ENCODE measurements at regions not wholly inside any gene's neighbourhood (a gene's known extent, or its start where the extent isn't known, plus 50 kb on each side); places are given as distances from the start of the nearest gene placed in this dataset.

GRCh38 chr15:81889485-81889881, 156.3 kb downstream of the MEX3B start:
- no CpG with 5 or more reads among the region's 2 CpGs for WGBS (ENCODE audit: extremely low coverage, insufficient read length, low lambda C conversion rate)
- H4K20me1 ChIP-seq (ENCODE audit: control insufficient read depth, insufficient read depth, insufficient read length) = no peaks in the 10 kb centered on the region
- no peaks in the 10 kb centered on the region for H3K9me3 ChIP-seq (ENCODE audit: control insufficient read depth, low read depth, low read length)
- no peaks in the 10 kb centered on the region for H3K9me3 Mint-ChIP-seq
- H4K5ac ChIP-seq (ENCODE audit: insufficient read length, low read depth, low read length) = no peak overlapping the region
- no peak overlapping the region for H2BK12ac ChIP-seq (ENCODE audit: insufficient read length, low read depth, low read length)
- H2BK20ac ChIP-seq (ENCODE audit: low read depth, low read length, poor library complexity, severe bottlenecking) = no peak overlapping the region
- H3K4ac ChIP-seq (ENCODE audit: low read depth, low read length) = no peak overlapping the region
- H3K56ac ChIP-seq (ENCODE audit: insufficient read length, low read depth, low read length) = no peak overlapping the region
- H3K4me2 ChIP-seq (ENCODE audit: insufficient read depth, insufficient read length, low read length) = no peak overlapping the region
- H3K4me1 ChIP-seq (ENCODE audit: insufficient read depth, low read length) = 0 out of 2 replicates have a peak, but pooled peaks cover 3% of the 10 kb centered on the region
- no peak overlapping the region for H3K18ac ChIP-seq (ENCODE audit: insufficient read length, low read depth, low read length)
- H3K79me2 ChIP-seq (ENCODE audit: insufficient read depth, low read length) = no peaks in the 10 kb centered on the region
- no peak overlapping the region for H2BK15ac ChIP-seq (ENCODE audit: low read depth, low read length)
- no peak overlapping the region for H4K8ac ChIP-seq (replicated peaks; ENCODE audit: insufficient read length, low read depth, low read length)
- no peak overlapping the region for H4K91ac ChIP-seq (ENCODE audit: insufficient read length, low read depth, low read length)
- no peaks in the 10 kb centered on the region for H3K27me3 ChIP-seq (ENCODE audit: insufficient read depth, low read length)
- H3K27ac ChIP-seq (ENCODE audit: insufficient read length, low read depth, low read length) = no peak overlapping the region
- no peak overlapping the region for H3K14ac ChIP-seq (ENCODE audit: insufficient read depth, low read length)
- H3K4me3 Mint-ChIP-seq = no peak overlapping the region
- no peak overlapping the region for H3K23ac ChIP-seq (ENCODE audit: insufficient read length, low read depth, low read length)
- no peak for DNase-seq
- H3K36me3 Mint-ChIP-seq (ENCODE audit: insufficient read depth in 1 of 3, low read depth in 3 of 3) = no peaks in the 10 kb centered on the region; a peak in 1 of 7 replicates
- H2BK5ac ChIP-seq (ENCODE audit: insufficient read length, low read length) = no peak overlapping the region
- H3K4me1 Mint-ChIP-seq = peaks cover 7 to 8% of the 10 kb centered on the region in 2 experiments
- H3K9ac ChIP-seq (ENCODE audit: extremely low read depth, insufficient read length, low read length) = no peak overlapping the region
- TF ChIP-seq, protein P1, sequence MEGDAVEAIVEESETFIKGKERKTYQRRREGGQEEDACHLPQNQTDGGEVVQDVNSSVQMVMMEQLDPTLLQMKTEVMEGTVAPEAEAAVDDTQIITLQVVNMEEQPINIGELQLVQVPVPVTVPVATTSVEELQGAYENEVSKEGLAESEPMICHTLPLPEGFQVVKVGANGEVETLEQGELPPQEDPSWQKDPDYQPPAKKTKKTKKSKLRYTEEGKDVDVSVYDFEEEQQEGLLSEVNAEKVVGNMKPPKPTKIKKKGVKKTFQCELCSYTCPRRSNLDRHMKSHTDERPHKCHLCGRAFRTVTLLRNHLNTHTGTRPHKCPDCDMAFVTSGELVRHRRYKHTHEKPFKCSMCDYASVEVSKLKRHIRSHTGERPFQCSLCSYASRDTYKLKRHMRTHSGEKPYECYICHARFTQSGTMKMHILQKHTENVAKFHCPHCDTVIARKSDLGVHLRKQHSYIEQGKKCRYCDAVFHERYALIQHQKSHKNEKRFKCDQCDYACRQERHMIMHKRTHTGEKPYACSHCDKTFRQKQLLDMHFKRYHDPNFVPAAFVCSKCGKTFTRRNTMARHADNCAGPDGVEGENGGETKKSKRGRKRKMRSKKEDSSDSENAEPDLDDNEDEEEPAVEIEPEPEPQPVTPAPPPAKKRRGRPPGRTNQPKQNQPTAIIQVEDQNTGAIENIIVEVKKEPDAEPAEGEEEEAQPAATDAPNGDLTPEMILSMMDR (conservative IDR thresholded peaks at IDR 0.05) = no peak
- no peak overlapping the region for H3T11ph ChIP-seq (ENCODE audit: low read length)
- H3K27ac Mint-ChIP-seq = no peak overlapping the region
- no peak overlapping the region for H2BK120ac ChIP-seq (ENCODE audit: low read depth, low read length, poor library complexity, severe bottlenecking)
- H2AK5ac ChIP-seq (ENCODE audit: insufficient read length, low read length) = no peak overlapping the region
- H3K27me3 Mint-ChIP-seq (ENCODE audit: low read depth) = no peaks in the 10 kb centered on the region
- no peak overlapping the region for H2AFZ ChIP-seq (ENCODE audit: low read length)
- no peaks in the 10 kb centered on the region for H3K23me2 ChIP-seq (ENCODE audit: insufficient read length, low read depth, low read length, poor library complexity, severe bottlenecking)
- H3K79me1 ChIP-seq (ENCODE audit: insufficient read depth, low read depth, low read length, poor library complexity, severe bottlenecking) = no peaks in the 10 kb centered on the region

All from H9 (cell line).